H4 (cell line): ENCODE measurements at regions not wholly inside any gene's neighbourhood (a gene's known extent, or its start where the extent isn't known, plus 50 kb on each side); places are given as distances from the start of the nearest gene placed in this dataset.
A peak's percentile ranks its signal among the peaks of the same experiment; 100 is the strongest.
"Not testable (repeated sequence)": the region's sequence is repeated elsewhere in the genome, so short reads cannot be mapped to it uniquely, and the experiment has no call there.

ENCODE experiments used
- DNase-seq: peaks from one replicate; pipeline ENCODE4 v3.0.0-alpha.2; 2015; ENCODE audit warnings: low spot score

DNA sequence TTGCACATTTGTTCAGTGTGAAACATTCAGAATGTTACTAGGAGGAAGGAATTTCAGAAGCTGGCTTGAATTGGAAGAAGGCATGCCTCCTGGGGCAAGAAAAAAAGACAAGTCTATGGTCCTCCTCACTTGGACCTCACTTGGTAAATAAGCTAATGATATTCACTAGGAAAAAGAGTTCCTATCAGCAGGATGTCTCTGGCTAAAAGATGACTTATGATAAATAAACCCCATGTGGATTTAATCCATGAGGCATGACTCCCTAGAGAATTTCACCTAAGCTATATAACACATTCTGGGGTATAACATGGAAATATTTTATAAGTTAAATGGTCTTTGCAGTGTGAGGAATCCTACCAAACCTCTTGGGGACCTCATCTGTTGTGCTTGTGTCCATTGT lies 199.9 kb downstream of the LRIG3 start:
- no peak for DNase-seq

- DNase-seq, result no peak
These were observed 194.8 kb downstream of the LRIG3 start for GRCh38 chr12:58725400-58726105.

GRCh38 chr12:58727521-58727920 lies 192.8 kb downstream of the LRIG3 start:
- peak; percentile 10 for DNase-seq

- DNase-seq, result no peak
These were observed 191.9 kb downstream of the LRIG3 start for GRCh38 chr12:58728397-58728796.

DNA sequence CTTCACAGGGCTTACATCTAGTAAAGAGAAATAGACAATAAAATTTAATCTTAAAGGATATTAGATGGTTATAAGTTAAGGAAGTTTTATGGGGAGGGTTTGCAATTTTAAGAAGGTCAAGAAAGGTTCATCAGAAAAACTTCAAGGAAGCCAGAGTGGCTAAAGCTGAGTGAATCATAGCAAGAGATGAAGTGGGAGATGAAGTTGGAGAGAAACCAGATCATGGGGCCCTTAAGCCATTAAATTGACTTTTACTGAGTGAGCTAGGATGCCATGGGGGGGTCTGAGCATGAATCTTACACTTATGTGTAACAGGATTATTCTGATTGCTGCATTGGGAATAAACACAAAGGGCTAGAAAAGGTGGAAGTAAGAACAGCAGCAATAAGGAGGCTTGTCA lies 189.2 kb downstream of the LRIG3 start:
- no peak for DNase-seq

GRCh38 chr12:58732894-58733293 lies 187.4 kb downstream of the LRIG3 start:
- no peak for DNase-seq

GRCh38 chr12:58741226-58741625 lies 179.1 kb downstream of the LRIG3 start:
- no peak for DNase-seq

GRCh38 chr12:58745348-58746125 lies 174.8 kb downstream of the LRIG3 start:
- no peak for DNase-seq

DNA sequence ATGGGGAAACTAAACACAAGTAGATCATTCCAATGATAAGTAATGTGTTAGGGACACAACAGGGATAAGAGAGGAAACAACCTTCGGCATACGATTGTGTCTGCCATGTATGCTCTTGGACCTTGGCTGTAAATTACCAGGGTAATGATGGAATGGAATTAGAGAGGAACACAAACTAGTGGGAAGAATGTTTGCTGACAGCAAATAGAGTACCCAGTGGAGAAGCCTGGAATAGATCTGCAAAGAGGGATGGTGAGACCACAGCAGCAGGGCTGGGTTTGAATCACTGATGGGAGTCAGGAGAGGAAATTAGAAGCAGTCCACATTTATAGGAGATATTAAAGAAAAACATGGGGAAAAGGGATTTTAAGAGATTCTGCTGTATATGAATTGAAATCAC lies 172.8 kb downstream of the LRIG3 start:
- DNase-seq, result no peak

GRCh38 chr12:58750484-58750883 lies 169.8 kb downstream of the LRIG3 start:
- DNase-seq, result peak; percentile 57

GRCh38 chr12:58757422-58757821 lies 162.9 kb downstream of the LRIG3 start:
- no peak for DNase-seq

DNA sequence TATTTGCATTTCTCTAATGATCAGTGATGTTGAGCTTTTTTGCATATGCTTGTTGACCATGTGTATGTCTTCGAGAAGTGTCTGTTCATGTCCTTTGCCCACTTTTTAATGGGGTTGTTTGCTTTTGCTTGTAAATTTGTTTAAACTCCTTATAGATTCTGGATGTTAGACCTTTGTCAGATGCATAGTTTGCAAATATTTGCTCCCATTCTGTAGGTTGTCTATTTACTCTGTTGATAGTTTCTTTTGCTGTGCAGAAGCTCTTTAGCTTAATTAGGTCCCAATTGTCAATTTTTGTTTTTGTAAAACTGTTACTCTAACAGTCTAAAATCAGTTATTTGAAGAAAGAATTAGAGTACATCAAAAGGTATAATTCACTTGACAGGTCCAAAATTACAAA lies 160.6 kb downstream of the LRIG3 start:
- not testable (repeated sequence) for DNase-seq

- no peak for DNase-seq
These were observed 159.0 kb downstream of the LRIG3 start for GRCh38 chr12:58761308-58761707.

DNA sequence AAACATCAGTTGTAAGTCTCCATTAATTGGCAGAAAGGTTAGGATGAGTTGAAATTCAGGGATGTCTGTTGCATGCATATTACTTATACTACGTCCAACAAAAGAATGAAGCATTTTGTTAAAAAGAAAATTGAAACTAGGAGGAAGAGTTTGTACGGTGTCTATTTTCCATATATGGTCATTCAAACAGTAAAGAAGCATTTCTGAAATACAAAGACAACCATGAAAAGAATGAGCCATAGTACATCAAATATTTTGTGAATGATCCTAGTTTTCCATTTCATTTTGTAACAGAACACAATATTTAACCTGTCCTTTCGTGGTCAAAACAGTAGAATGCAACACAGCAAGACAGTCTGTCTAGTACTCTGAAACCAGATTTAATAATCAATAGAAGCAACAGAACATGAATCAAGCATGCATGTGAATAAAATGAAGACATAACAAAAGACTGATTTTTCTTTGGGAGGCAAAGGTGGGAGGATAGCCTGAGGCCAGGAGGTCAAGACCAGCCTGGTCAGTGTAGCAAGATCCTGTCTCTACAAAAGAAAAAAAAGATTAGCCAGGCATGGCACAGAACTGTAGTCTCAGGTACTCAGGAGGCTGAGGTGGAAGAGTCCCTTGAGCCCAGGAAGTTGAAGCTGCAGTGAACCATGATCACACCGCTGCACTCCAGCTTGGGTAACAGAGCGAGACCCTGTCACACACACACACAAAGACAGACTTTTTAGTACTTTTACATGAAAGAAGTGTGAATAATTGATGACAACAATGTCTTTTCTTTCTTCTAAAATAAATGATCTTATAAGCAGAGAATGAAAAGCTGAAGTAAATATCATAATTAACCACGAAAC lies 156.0 kb downstream of the LRIG3 start:
- DNase-seq, result no peak

GRCh38 chr12:58765076-58765475 lies 155.2 kb downstream of the LRIG3 start:
- no peak for DNase-seq

- no peak for DNase-seq
These were observed 154.4 kb downstream of the LRIG3 start for GRCh38 chr12:58765653-58766512.

DNA sequence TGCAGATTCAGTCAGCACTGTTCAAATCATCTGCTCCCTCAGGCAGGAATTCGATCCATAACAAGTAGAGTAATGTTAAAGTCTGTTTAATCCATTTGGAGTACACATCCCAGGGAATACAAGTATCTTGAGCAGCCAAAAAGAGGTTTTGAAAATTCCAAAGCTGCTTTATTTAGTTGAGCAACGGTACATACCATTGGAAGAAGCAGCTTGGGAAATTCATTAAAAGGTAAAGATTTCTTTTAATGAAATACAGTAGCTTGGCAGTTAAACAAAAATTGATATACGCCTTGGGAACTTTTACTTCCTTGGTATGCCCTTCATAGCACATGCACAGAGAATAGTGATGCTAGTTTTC lies 153.8 kb downstream of the LRIG3 start:
- DNase-seq, result no peak

DNA sequence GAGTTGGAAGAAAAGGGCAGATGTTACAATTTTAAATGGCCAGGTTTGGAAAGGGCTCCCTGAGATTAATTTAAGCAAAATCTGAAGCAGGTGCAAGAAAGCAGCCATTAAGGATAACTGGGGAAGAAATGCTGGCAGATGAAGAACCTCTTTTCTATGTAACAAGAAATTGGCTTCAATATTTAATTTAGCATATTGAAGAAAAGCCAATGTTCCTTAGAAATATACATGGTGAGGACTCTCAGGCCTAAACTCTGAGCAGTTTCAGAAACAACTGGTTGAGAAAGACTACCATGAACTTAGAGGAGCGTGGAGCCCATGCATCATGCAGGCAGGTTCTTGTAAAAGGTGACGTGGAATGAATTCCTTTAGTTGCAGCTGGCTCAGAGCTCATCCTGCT lies 152.8 kb downstream of the LRIG3 start:
- DNase-seq, result no peak

GRCh38 chr12:58773986-58774385 lies 146.3 kb downstream of the LRIG3 start:
- DNase-seq, result no peak

DNA sequence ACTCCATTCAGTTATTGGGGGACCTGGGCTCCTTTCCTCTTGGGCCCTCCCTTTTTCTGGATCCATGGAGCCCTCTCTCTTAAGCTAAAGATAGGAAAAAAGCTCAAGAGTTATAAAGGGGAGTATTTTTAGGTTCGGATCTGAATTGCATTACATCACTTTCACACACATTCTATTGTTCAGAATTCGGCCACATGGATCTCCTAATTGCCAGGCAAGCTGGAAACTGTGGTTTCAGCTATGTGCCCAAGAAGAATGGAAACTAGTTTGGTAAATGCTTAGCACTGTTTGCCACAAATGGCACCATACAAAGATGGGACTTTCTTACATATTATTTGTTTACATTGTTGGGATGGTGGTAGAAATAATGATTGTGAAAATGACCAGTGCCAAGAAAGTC lies 145.6 kb downstream of the LRIG3 start:
- no peak for DNase-seq

GRCh38 chr12:58775396-58775795 lies 144.9 kb downstream of the LRIG3 start:
- DNase-seq, result no peak

- no peak for DNase-seq
These were observed 144.2 kb downstream of the LRIG3 start for GRCh38 chr12:58776144-58776543.
